Fibroblast of peridontal ligament (primary cell): ENCODE measurements at regions not wholly inside any gene's neighbourhood (a gene's known extent, or its start where the extent isn't known, plus 50 kb on each side); places are given as distances from the start of the nearest gene placed in this dataset.
"Not testable (repeated sequence)": the region's sequence is repeated elsewhere in the genome, so short reads cannot be mapped to it uniquely, and the experiment has no call there.

Experiments
- DNase-seq: peaks from one replicate; pipeline ENCODE4 v3.0.0-alpha.2; 2010; ENCODE audit errors: extremely low read depth

GRCh38 chr16:27638833-27639560 lies 89.1 kb downstream of the KATNIP start:
- no peak for DNase-seq

DNA sequence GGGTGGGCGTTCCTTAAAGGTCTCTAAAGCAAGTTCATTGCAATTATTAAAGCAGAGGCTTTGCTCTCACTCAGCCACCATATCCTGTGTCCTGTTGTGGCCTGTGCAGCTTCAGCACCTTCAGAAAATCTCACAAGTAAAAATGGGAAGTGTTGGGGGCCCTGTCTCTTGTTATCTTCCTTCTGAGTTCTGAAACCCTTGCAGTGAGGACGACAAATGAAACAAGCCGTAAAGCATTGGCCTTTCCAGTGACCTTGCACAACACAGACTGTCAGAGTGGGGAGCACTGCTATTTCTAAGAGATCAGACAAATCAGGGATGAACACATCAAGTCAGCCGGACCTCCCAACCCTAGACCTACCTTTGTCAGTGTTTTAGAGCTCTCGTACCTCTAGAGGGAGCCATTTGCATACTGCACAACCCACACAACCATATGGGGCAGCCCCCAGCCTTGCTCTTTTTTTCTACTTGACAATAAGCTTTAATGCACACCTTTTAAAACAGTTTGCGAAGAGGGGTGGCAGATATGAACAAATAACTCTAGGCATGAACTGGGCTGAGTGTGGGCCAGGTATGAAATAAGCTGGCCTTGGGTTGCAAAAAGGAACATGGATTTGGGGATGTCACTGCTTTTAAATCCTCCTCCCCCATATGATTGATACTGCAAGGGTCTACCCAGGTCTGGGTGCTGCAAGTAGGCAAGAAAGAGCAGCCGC lies 89.8 kb downstream of the KATNIP start:
- DNase-seq = peak; percentile 69

DNA sequence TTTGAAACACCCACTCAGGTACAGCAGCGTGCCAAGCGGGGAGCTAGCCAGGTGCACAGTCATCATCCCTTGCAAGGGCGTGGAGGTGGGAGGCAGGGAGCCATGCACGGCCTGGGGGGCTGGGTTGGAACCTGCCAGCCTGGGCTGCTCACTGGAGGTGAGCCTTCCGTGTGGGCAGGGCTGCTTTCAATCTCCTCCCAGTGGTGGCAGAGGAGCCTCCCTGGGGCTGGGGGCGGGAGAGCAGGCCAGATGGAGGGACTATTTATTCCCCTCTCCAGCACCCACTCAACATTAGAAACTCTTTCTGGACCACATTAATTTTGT lies 90.3 kb downstream of the KATNIP start:
- DNase-seq = no peak

- no peak for DNase-seq
Measured at GRCh38 chr16:27641260-27641659, 91.3 kb downstream of the KATNIP start.

DNA sequence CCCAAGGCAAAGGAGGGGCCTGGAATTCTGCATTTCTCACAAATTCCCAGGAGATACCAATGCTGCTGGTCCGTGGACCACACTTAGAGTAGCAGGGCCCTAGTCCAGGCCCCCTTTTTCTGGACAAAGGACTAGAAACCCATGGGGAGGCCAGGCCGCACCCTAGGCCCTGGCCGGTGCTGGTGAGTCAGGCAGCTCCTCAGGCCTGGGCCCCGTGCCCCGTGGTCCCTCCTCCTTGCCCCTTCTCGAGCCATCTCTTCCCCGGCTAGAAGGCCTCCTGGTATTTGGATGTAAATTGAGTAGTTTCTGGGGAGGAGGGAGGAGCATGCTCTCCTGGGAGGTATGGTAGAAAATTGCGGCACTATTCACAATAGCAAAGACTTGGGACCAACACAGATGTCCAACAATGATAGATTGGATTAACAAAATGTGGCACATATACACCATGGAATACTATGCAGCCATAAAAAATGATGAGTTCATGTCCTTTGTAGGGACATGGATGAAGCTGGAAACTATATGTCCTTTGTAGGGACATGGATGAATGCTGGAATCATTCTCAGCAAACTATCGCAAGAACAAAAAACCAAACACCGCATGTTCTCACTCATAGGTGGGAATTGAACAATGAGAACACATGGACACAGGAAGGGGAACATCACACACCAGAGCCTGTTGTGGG lies 91.9 kb downstream of the KATNIP start:
- not testable (repeated sequence) for DNase-seq

- peak; percentile 21 for DNase-seq
Measured at GRCh38 chr16:27642756-27643155, 92.8 kb downstream of the KATNIP start.

- DNase-seq = no peak
Measured at GRCh38 chr16:27644165-27644564, 94.2 kb downstream of the KATNIP start.

GRCh38 chr16:27645396-27645795 lies 95.5 kb downstream of the KATNIP start:
- no peak for DNase-seq

DNA sequence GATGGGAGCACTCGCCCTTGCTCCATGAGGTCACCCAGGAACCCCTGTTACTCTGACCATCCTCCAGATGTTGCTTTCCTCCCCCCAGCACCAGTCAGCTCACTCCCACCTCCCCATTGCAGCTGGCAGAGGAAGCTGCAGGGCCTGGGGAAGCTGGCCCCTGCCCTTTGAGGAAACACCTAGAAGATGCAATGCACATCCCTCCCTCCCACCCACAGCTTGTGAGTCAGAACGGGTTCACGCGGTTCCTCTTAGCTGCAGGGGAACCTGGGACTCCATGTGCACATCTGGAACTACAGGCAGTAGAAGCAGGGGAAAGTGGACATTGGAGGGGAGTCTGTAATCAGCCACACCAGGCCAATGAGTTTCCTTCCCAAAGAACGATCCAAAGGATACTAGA lies 96.9 kb downstream of the KATNIP start:
- DNase-seq = no peak

DNA sequence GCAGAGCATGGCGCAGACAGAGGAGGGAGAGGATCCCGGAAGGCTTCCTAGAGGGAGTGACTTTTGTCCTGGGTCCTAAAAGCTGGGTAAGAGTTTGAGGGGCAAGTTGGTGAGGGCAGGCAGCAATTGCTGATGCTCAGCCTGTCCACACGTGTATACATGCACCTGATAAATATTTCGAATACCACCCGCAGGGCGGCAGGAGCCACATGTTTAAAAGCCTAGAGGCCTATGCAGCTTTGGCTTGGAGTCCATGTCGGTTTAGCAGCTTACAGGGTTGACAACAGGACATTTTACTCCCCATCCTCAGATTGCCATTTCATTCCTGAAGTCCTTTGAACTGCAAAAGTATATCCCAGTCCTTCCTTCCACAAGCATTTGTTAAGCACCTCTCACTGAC lies 99.1 kb downstream of the KATNIP start:
- DNase-seq = no peak

- DNase-seq = no peak
Measured at GRCh38 chr16:27650073-27650701, 100.2 kb downstream of the KATNIP start.

- no peak for DNase-seq
Measured at GRCh38 chr16:27651301-27651700, 101.4 kb downstream of the KATNIP start.

- no peak for DNase-seq
Measured at GRCh38 chr16:27657811-27658210, 107.9 kb downstream of the KATNIP start.

- no peak for DNase-seq
Measured at GRCh38 chr16:27660507-27660906, 110.6 kb downstream of the KATNIP start.

- DNase-seq = not testable (repeated sequence)
Measured at GRCh38 chr16:27663235-27663634, 113.3 kb downstream of the KATNIP start.

- no peak for DNase-seq
Measured at GRCh38 chr16:27665881-27666280, 115.9 kb downstream of the KATNIP start.

- DNase-seq = no peak
Measured at GRCh38 chr16:27670071-27670810, 120.3 kb downstream of the KATNIP start.

GRCh38 chr16:27671410-27671809 lies 121.5 kb downstream of the KATNIP start:
- no peak for DNase-seq

DNA sequence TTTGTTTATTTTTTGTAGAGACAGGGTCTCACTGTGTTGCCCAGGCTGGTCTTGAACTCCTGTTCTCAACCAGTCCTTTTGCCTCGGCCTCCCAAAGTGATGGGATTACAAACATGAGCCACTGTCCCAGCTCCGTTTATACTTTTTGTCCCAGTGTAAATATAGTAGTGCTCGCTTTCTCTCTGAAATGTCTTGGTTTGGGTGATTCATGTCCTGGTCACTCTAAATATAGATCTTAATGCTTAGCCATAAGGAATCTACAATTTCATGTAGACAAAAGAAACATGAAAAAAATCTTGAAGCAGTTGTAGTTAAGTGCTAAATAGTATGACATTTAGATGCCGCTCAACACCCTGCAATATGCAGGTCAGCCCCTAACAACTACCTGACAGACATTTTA lies 126.9 kb downstream of the KATNIP start:
- DNase-seq = peak; percentile 61

GRCh38 chr16:27677263-27677662 lies 127.3 kb downstream of the KATNIP start:
- peak; percentile 10 for DNase-seq

DNA sequence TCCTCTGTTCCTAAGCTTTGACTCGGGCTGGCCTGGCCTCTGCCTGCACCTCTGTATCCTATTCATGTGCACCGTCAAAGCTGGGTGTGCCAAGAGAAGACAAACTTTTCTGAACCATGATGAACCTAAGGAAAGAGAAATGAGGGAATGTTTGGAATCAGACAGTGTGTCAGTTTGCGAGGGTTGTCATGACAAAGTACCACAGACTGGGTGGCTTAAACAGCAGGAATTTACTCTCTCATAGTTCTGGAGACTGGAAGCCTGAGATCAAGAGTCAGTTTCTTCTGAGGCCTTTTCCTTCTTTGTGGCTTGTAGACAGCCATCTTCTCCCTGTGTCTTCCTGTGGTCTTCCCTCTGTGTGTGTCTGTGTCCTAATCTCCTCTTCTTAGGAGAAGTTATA lies 129.0 kb downstream of the KATNIP start:
- peak; percentile 8 for DNase-seq

DNA sequence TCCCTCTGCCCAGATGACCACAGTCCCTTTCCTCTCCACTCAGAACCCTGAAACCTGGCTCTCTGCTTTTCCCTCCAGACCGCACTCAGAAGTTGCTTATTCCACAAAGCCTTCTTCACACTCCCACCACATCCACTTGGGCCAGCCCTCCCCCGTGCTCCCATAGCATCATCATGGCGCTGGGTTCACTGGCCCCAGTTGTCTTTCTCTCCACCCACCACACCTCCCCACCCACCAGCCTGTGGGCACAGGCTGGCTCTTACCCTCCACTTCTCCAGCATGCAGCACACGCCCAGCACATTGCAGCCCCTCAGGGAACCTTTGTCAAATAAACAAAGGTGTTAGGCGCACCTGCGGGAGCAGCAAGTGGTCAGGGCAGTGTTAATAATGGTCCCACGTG lies 130.0 kb downstream of the KATNIP start:
- no peak for DNase-seq
